ENCODE measurements at regions not wholly inside any gene's neighbourhood (a gene's known extent, or its start where the extent isn't known, plus 50 kb on each side); places are given as distances from the start of the nearest gene placed in this dataset.
A peak's percentile ranks its signal among the peaks of the same experiment; 100 is the strongest.

DNA sequence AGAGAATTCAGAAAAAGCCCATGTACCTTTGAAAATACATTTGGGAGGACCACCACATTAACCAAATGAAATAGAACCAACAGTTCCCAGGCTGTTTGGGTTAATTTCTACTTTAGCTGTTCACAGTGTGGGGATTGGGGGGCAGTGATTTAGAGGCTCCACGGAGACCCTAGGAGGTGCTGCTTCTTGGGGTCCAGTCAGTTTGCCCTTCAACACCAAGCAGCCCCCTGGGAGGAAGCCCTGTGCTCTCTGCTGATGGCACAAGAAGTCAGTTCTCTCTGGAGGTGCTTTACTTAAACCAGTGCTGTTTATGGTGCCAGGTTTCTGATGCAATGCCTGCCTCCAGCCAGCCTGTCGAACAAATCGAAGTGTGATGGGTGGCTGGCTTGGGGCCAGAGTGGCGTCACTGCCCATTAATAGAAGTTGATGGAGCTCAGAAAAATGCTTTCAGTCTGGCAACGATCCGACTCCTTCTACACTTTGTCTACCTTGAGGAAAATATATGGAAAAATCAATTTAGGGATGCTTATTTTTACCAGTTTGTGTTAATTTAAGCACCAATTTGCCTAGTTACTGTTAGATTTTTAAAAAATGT, 134.0 kb downstream of the SNX18 start:
- TF ChIP-seq, protein P1, sequence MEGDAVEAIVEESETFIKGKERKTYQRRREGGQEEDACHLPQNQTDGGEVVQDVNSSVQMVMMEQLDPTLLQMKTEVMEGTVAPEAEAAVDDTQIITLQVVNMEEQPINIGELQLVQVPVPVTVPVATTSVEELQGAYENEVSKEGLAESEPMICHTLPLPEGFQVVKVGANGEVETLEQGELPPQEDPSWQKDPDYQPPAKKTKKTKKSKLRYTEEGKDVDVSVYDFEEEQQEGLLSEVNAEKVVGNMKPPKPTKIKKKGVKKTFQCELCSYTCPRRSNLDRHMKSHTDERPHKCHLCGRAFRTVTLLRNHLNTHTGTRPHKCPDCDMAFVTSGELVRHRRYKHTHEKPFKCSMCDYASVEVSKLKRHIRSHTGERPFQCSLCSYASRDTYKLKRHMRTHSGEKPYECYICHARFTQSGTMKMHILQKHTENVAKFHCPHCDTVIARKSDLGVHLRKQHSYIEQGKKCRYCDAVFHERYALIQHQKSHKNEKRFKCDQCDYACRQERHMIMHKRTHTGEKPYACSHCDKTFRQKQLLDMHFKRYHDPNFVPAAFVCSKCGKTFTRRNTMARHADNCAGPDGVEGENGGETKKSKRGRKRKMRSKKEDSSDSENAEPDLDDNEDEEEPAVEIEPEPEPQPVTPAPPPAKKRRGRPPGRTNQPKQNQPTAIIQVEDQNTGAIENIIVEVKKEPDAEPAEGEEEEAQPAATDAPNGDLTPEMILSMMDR (IDR thresholded peaks at IDR 0.05): no peak
- no peak overlapping the region for H3K27ac Mint-ChIP-seq
- no peak overlapping the region for H3K4me3 Mint-ChIP-seq
- peaks cover 32% of the 10 kb centered on the region for H3K4me1 Mint-ChIP-seq (ENCODE audit: low read depth)
- intact Hi-C loops (cut with micrococcal nuclease): no loop called here
- H3K9me3 Mint-ChIP-seq: peaks cover 5% of the 10 kb centered on the region
- DNase-seq (no peak), ATAC-seq (no peak)
- ChIA-PET POLR2A (no interaction called here), CTCF (interaction anchor here (1.3 kb wide), 1 partner anchor 162 kb away, joined by 4 read pairs; no protein-coding TSS in a partner anchor)
- H3K27me3 Mint-ChIP-seq: no peaks in the 10 kb centered on the region
- H3K36me3 Mint-ChIP-seq (ENCODE audit: low read depth): no peaks in the 10 kb centered on the region

DNA sequence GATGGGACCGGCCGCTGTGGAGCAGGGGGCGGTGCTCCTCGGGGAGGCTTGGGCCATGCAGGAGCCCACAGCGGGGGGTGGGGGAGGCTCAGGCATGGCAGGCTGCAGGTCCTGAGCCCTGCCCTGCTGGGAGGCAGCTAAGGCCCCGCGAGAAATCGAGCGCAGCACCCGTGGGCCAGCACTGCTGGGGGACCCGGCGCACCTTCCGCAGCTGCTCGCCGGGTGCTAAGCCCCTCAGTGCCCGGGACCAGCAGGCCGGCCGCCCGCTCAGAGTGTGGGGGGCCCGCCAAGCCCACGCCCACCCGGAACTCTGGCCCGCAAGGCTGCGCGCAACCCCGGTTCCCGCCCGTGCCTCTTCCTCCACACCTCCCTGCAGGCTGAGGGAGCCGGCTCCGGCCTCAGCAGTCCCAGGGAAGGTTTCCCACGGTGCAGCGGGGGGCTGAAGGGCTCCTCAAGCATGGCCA, 131.5 kb downstream of the SNX18 start:
- ATAC-seq: no peak
- POLR2A ChIA-PET: interaction anchor here (0.8 kb wide), 1 partner anchor 10 kb away, joined by 3 read pairs; no protein-coding TSS in a partner anchor
- CTCF ChIA-PET: interaction anchor here (0.9 kb wide), 1 partner anchor 196 kb away, joined by 4 read pairs; no protein-coding TSS in a partner anchor

DNA sequence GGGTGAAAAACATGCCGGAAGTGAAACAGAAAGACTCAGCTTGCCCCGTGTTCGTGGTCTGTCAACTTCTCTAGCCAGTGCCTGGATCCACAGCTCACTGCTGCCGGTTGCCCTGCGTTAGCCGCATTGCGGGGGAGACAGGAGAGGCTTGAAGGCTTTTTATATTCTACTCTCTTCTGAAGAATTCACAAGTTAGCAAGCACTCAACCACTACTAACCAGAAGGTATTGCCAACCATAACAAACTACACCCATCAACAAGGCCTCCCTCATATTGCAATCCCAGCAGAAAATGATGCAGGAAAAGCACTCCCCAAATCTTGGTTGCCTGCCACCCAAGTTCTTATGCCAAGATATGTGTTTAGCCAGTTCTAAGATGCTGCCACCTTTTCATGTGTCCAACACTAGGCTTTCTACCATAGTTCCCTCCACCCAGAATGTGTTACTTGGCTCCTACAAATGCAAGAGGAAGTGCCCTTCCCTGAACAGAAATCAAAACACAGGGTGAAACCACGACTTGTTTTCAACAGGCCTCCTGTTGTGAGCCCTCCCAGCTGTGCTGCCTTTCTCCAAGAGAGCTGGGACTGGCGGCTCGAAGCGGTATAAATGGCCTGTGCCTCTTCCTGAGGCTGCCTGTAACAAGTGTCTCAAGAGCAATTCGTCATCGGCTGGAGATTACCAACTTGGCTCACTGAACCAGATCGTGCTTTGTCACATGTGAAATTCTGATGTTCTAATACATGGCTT, 129.0 kb downstream of the SNX18 start:
- no peaks in the 10 kb centered on the region for H3K27me3 Mint-ChIP-seq
- CTCF ChIA-PET: interaction anchor here (1.6 to 2.8 kb wide), 2 partner anchors 129 to 221 kb away, joined by 3 to 10 read pairs; partner anchors contain the start of gene SNX18
- H3K4me1 Mint-ChIP-seq (ENCODE audit: low read depth): peaks cover 54% of the 10 kb centered on the region
- TF ChIP-seq, protein P1 (IDR thresholded peaks at IDR 0.05): no peak
- peaks cover 5% of the 10 kb centered on the region for H3K9me3 Mint-ChIP-seq
- DNase-seq (peak; percentile 91), ATAC-seq (peak; percentile 94)
- no peaks in the 10 kb centered on the region for H3K36me3 Mint-ChIP-seq (ENCODE audit: low read depth)
- peak overlapping the region; percentile 62 for H3K4me3 Mint-ChIP-seq
- POLR2A ChIA-PET: no interaction called here
- intact Hi-C loops (cut with micrococcal nuclease): loop anchor here (5.0 to 10.0 kb wide), 2 partner anchors 124 to 198 kb away; no protein-coding TSS in a partner anchor
- H3K27ac Mint-ChIP-seq: peak overlapping the region; percentile 95

More for the DNA sequence above, 131.5 kb downstream of the SNX18 start:
- no peaks in the 10 kb centered on the region for H3K36me3 Mint-ChIP-seq (ENCODE audit: low read depth)
- TF ChIP-seq, protein P1 (IDR thresholded peaks at IDR 0.05): no peak
- peaks cover 5% of the 10 kb centered on the region for H3K9me3 Mint-ChIP-seq
- H3K27me3 Mint-ChIP-seq: no peaks in the 10 kb centered on the region
- DNase-seq: no peak
- intact Hi-C loops (cut with micrococcal nuclease): loop anchor here (5.0 to 10.0 kb wide), 2 partner anchors 127 to 196 kb away; no protein-coding TSS in a partner anchor
- no peak overlapping the region for H3K27ac Mint-ChIP-seq
- H3K4me3 Mint-ChIP-seq: no peak overlapping the region
- H3K4me1 Mint-ChIP-seq (ENCODE audit: low read depth): peaks cover 45% of the 10 kb centered on the region

DNA sequence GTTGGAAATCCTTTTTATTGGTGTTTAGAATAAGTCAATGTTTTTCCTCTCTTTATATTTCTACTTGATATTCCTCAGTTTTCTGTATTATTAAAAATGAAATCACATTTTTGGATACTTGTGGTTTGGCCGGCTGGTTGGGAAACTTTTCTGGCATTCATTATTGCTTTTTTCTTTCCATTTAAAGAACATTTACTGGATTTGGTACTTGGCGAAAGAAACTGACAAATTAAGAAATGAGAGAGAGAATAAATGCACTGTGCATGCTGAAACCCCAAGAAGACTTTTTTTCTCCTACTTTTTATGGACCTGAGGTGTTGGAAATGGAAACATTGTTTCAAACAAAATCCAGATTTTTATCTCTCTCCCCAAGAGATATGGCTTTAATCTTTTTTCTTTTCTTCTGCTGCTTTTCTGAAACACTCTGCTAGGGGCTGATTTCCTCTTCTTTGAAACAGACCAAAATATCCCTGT, 128.4 kb downstream of the SNX18 start:
- Mint-ChIP-seq H3K27ac (peak overlapping the region; percentile 95), H3K36me3 (ENCODE audit: low read depth) (no peaks in the 10 kb centered on the region), H3K4me1 (ENCODE audit: low read depth) (peaks cover 54% of the 10 kb centered on the region), H3K9me3 (peaks cover 5% of the 10 kb centered on the region), H3K4me3 (peak overlapping the region; percentile 62), H3K27me3 (no peaks in the 10 kb centered on the region)
- ChIA-PET CTCF (interaction anchor here (1.6 to 2.8 kb wide), 2 partner anchors 128 to 222 kb away, joined by 3 to 10 read pairs; partner anchors contain the start of gene SNX18), POLR2A (interaction anchor here (1.4 kb wide), 1 partner anchor 16 kb away, joined by 3 read pairs; no protein-coding TSS in a partner anchor)
- intact Hi-C loops (cut with micrococcal nuclease): loop anchor here (5.0 to 10.0 kb wide), 2 partner anchors 124 to 199 kb away; no protein-coding TSS in a partner anchor
- DNase-seq: no peak
- ATAC-seq: no peak
- TF ChIP-seq, protein P1 (IDR thresholded peaks at IDR 0.05): no peak

Data from activated CD8-positive, alpha-beta T cell treated with anti-CD3 and anti-CD28 coated beads for 36 hours (primary cell).